ENCODE measurements at regions not wholly inside any gene's neighbourhood (a gene's known extent, or its start where the extent isn't known, plus 50 kb on each side); places are given as distances from the start of the nearest gene placed in this dataset.
"Not testable (repeated sequence)": the region's sequence is repeated elsewhere in the genome, so short reads cannot be mapped to it uniquely, and the experiment has no call there.

GRCh38 chr11:67940440-67940839 lies 63.5 kb downstream of the UNC93B1 start:
- DNase-seq; H3K9me3 ChIP-seq; intact Hi-C loops (cut with DNase I); H3K27ac ChIP-seq; H3K4me1 ChIP-seq; ATAC-seq; H3K36me3 ChIP-seq; H3K27me3 ChIP-seq; H3K4me3 ChIP-seq: not testable (repeated sequence)
- WGBS (ENCODE audit: insufficient coverage, low coverage, low lambda C conversion rate, missing lambda C conversion rate), result 62% methylated on average over 2 of the region's 2 CpGs

- H3K27me3 ChIP-seq; ATAC-seq; H3K9me3 ChIP-seq; DNase-seq; H3K4me1 ChIP-seq; H3K4me3 ChIP-seq; intact Hi-C loops (cut with DNase I); H3K27ac ChIP-seq; H3K36me3 ChIP-seq: not testable (repeated sequence)
- TF ChIP-seq, protein P1, sequence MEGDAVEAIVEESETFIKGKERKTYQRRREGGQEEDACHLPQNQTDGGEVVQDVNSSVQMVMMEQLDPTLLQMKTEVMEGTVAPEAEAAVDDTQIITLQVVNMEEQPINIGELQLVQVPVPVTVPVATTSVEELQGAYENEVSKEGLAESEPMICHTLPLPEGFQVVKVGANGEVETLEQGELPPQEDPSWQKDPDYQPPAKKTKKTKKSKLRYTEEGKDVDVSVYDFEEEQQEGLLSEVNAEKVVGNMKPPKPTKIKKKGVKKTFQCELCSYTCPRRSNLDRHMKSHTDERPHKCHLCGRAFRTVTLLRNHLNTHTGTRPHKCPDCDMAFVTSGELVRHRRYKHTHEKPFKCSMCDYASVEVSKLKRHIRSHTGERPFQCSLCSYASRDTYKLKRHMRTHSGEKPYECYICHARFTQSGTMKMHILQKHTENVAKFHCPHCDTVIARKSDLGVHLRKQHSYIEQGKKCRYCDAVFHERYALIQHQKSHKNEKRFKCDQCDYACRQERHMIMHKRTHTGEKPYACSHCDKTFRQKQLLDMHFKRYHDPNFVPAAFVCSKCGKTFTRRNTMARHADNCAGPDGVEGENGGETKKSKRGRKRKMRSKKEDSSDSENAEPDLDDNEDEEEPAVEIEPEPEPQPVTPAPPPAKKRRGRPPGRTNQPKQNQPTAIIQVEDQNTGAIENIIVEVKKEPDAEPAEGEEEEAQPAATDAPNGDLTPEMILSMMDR (IDR thresholded peaks at IDR 0.05), result peak; percentile 12 to 28 (median 18)
- 6% methylated on average over 1 of the region's 4 CpGs for WGBS (ENCODE audit: insufficient coverage, low coverage, low lambda C conversion rate, missing lambda C conversion rate)
Observed at GRCh38 chr11:67938964-67939363, 64.9 kb downstream of the UNC93B1 start.

GRCh38 chr11:67938371-67938770 lies 65.5 kb downstream of the UNC93B1 start:
- H3K4me3 ChIP-seq; H3K4me1 ChIP-seq; H3K36me3 ChIP-seq; DNase-seq; H3K9me3 ChIP-seq; H3K27ac ChIP-seq; H3K27me3 ChIP-seq; intact Hi-C loops (cut with DNase I); ATAC-seq: not testable (repeated sequence)
- 64% methylated on average over 3 of the region's 3 CpGs for WGBS (ENCODE audit: insufficient coverage, low coverage, low lambda C conversion rate, missing lambda C conversion rate)

DNA sequence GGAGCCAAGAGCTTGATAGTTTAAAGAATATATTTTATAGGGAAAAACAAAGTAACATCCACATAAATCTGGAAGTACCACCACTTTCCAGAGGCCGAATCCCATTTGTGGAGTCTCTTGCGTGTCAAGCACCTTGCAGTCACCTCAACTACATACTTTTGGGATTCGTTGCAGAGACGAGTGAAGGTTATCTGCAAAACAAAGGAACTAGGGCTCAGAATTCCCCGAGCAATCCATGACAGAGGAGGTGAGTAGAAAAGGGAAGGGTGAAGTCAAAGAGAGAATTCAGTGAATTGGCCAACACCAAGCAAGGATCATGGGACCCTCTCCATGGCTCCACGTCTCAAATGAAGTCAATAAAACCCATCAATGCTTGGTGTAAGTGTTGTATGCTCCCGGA lies 80.3 kb downstream of the UNC93B1 start:
- H3K27me3 ChIP-seq; ATAC-seq; H3K4me3 ChIP-seq; H3K27ac ChIP-seq; H3K4me1 ChIP-seq; intact Hi-C loops (cut with DNase I); H3K36me3 ChIP-seq; DNase-seq; H3K9me3 ChIP-seq: not testable (repeated sequence)
- WGBS (ENCODE audit: insufficient coverage, low coverage, low lambda C conversion rate, missing lambda C conversion rate), result 69% methylated on average over 6 of the region's 7 CpGs

DNA sequence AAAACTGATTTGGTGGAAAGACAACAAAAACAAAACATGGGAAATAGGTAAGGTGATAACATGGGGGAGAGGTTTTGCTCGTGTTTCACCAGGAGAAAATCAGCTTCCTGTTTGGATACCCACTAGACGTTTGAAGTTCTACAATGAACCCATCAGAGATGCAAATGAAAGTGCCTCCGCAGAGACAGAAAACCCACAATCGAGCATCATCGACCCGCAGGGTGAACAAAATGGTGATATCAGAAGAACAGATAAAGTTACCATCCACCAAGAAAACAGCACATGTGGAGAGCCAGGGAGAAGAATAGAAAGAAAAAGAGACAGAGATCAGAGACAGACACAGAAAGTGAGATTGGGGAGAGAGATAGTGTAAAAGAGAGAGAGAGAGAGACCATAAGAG lies 83.4 kb downstream of the UNC93B1 start:
- intact Hi-C loops (cut with DNase I); H3K36me3 ChIP-seq; ATAC-seq; H3K27me3 ChIP-seq; H3K4me1 ChIP-seq; H3K27ac ChIP-seq; H3K9me3 ChIP-seq; H3K4me3 ChIP-seq; DNase-seq: not testable (repeated sequence)
- WGBS (ENCODE audit: insufficient coverage, low coverage, low lambda C conversion rate, missing lambda C conversion rate), result 62% methylated on average over 6 of the region's 6 CpGs

- WGBS (ENCODE audit: insufficient coverage, low coverage, low lambda C conversion rate, missing lambda C conversion rate), result 84% methylated on average over 3 of the region's 3 CpGs
- ATAC-seq, H3K4me3 ChIP-seq: not testable (repeated sequence)
Observed at GRCh38 chr11:67912184-67912583, 91.7 kb downstream of the UNC93B1 start.

GRCh38 chr11:67911211-67911610 lies 92.7 kb downstream of the UNC93B1 start:
- H3K27me3 ChIP-seq; H3K9me3 ChIP-seq; ATAC-seq; intact Hi-C loops (cut with DNase I); H3K27ac ChIP-seq; DNase-seq; H3K4me3 ChIP-seq; H3K4me1 ChIP-seq; H3K36me3 ChIP-seq: not testable (repeated sequence)
- WGBS (ENCODE audit: insufficient coverage, low coverage, low lambda C conversion rate, missing lambda C conversion rate), result 83% methylated on average over 1 of the region's 2 CpGs

More at GRCh38 chr11:67912184-67912583, 91.7 kb downstream of the UNC93B1 start:
- H3K9me3 ChIP-seq; DNase-seq; H3K27ac ChIP-seq; H3K36me3 ChIP-seq; H3K4me1 ChIP-seq; intact Hi-C loops (cut with DNase I); H3K27me3 ChIP-seq: not testable (repeated sequence)

DNA sequence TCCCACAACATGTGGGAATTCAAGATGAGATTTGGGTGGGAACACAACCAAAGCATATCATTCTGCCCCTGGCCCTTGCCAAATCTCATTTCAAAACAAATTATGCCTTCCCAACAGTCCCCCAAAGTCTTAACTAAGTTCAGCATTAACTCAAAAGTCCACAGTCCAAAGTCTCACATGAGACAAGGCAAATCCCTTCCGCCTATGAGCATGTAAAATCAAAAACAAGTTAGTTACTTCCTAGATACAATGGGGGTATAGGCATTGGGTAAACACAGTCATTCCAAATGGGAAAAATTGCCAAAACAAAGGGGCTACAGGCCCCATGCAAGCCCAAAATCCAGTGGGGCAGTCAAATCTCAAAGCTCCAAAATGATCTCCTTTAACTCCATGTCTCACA lies 93.1 kb downstream of the UNC93B1 start:
- DNase-seq; H3K4me1 ChIP-seq; H3K27ac ChIP-seq; intact Hi-C loops (cut with DNase I); H3K4me3 ChIP-seq; H3K27me3 ChIP-seq; ATAC-seq; H3K36me3 ChIP-seq; H3K9me3 ChIP-seq: not testable (repeated sequence)
- WGBS (ENCODE audit: insufficient coverage, low coverage, low lambda C conversion rate, missing lambda C conversion rate), result 50% methylated on average over 1 of the region's 1 CpG

- H3K4me3 ChIP-seq; ATAC-seq; intact Hi-C loops (cut with DNase I); H3K9me3 ChIP-seq; H3K27me3 ChIP-seq; H3K36me3 ChIP-seq; H3K27ac ChIP-seq; DNase-seq; H3K4me1 ChIP-seq: not testable (repeated sequence)
- 100% methylated on average over 1 of the region's 1 CpG for WGBS (ENCODE audit: insufficient coverage, low coverage, low lambda C conversion rate, missing lambda C conversion rate)
Observed at GRCh38 chr11:67906969-67907368, 96.9 kb downstream of the UNC93B1 start.

GRCh38 chr11:67899462-67899861 lies 104.4 kb downstream of the UNC93B1 start:
- intact Hi-C loops (cut with DNase I); H3K27ac ChIP-seq; DNase-seq; ATAC-seq; H3K36me3 ChIP-seq; H3K4me3 ChIP-seq; H3K27me3 ChIP-seq; H3K9me3 ChIP-seq; H3K4me1 ChIP-seq: not testable (repeated sequence)
- WGBS (ENCODE audit: insufficient coverage, low coverage, low lambda C conversion rate, missing lambda C conversion rate), result no CpG with 5 or more reads among the region's 2 CpGs

- H3K9me3 ChIP-seq; ATAC-seq; H3K27ac ChIP-seq; DNase-seq; H3K4me1 ChIP-seq; H3K27me3 ChIP-seq; H3K4me3 ChIP-seq; H3K36me3 ChIP-seq; intact Hi-C loops (cut with DNase I): not testable (repeated sequence)
- WGBS (ENCODE audit: insufficient coverage, low coverage, low lambda C conversion rate, missing lambda C conversion rate), result 77% methylated on average over 1 of the region's 1 CpG
Observed at GRCh38 chr11:67893487-67893886, 110.4 kb downstream of the UNC93B1 start.

Measured in right lobe of liver (tissue), 6 donors.